GM12864 (cell line): ENCODE measurements at regions not wholly inside any gene's neighbourhood (a gene's known extent, or its start where the extent isn't known, plus 50 kb on each side); places are given as distances from the start of the nearest gene placed in this dataset.
A peak's percentile ranks its signal among the peaks of the same experiment; 100 is the strongest.
"Not testable (repeated sequence)": the region's sequence is repeated elsewhere in the genome, so short reads cannot be mapped to it uniquely, and the experiment has no call there.

Source experiments
- DNase-seq: peaks from one replicate; pipeline ENCODE4 v3.0.0-alpha.2; 2011; ENCODE audit warnings: low read depth
- H3K4me3 ChIP-seq: 2 replicates; pipeline ENCODE4 v1.5.1; 2011; ENCODE audit warnings: mild to moderate bottlenecking, low read depth, low read length, control low read depth
- CTCF ChIP-seq: IDR thresholded peaks from 2 replicates; pipeline ENCODE4 v1.5.1; 2011; ENCODE audit warnings: low read depth, mild to moderate bottlenecking, moderate library complexity, low read length, control low read depth, inconsistent platforms; ENCODE audit errors: missing control alignments

- TF ChIP-seq CTCF = peak; percentile 96
- H3K4me3 ChIP-seq = no peak overlapping the region
- no peak for DNase-seq
Measured at GRCh38 chr18:8988260-8988871, 114.1 kb upstream of the NDUFV2 start.

- no peak overlapping the region for H3K4me3 ChIP-seq
- TF ChIP-seq CTCF = no peak
- DNase-seq = no peak
Measured at GRCh38 chr18:8989017-8989416, 113.5 kb upstream of the NDUFV2 start.

GRCh38 chr18:8989855-8990254 is 112.6 kb upstream of the NDUFV2 start:
- no peak overlapping the region for H3K4me3 ChIP-seq
- no peak for DNase-seq
- TF ChIP-seq CTCF = no peak

GRCh38 chr18:8990276-8991031 is 112.0 kb upstream of the NDUFV2 start:
- no peak for TF ChIP-seq CTCF
- DNase-seq = no peak
- H3K4me3 ChIP-seq = no peak overlapping the region

GRCh38 chr18:8991155-8991554 is 111.3 kb upstream of the NDUFV2 start:
- TF ChIP-seq CTCF = no peak
- no peak for DNase-seq
- H3K4me3 ChIP-seq = no peak overlapping the region

GRCh38 chr18:8992500-8992899 is 110.0 kb upstream of the NDUFV2 start:
- DNase-seq, H3K4me3 ChIP-seq: not testable (repeated sequence)

- no peak overlapping the region for H3K4me3 ChIP-seq
- TF ChIP-seq CTCF = no peak
- no peak for DNase-seq
Measured at GRCh38 chr18:8994603-8995002, 107.9 kb upstream of the NDUFV2 start.
